HG02885 (cell line): ENCODE measurements at regions not wholly inside any gene's neighbourhood (a gene's known extent, or its start where the extent isn't known, plus 50 kb on each side); places are given as distances from the start of the nearest gene placed in this dataset.
"Not testable (repeated sequence)": the region's sequence is repeated elsewhere in the genome, so short reads cannot be mapped to it uniquely, and the experiment has no call there.

ENCODE experiments used
- ATAC-seq: cut with Tn5 transposase; IDR thresholded peaks from one replicate; pipeline ENCODE4 v1.9.1; 2021; ENCODE audit warnings: mild to moderate bottlenecking; ENCODE audit not compliant: unreplicated experiment, poor library complexity

DNA sequence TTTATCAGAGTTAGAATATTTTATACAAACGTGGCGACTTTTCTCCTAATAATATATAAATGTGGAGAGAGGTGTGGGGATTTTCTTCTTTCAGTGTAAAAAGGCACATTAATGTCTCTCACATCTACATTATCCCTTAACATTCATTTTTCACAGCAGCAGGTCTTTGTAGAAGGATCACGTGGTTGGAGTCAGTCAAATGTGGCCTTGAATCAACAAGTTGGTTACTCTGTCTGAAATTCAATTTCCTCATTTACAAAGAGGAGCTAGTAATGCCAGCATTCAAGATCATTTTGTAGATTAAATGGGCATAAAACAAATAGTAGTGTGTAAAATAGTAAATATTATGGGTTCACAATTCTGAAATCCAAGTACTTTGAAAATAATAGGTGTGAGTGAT lies 183.1 kb upstream of the SEMA3E start:
- no peak for ATAC-seq

GRCh38 chr7:83827036-83827435 lies 178.1 kb upstream of the SEMA3E start:
- no peak for ATAC-seq

GRCh38 chr7:83824214-83824613 lies 175.3 kb upstream of the SEMA3E start:
- no peak for ATAC-seq

GRCh38 chr7:83821866-83822265 lies 172.9 kb upstream of the SEMA3E start:
- no peak for ATAC-seq

DNA sequence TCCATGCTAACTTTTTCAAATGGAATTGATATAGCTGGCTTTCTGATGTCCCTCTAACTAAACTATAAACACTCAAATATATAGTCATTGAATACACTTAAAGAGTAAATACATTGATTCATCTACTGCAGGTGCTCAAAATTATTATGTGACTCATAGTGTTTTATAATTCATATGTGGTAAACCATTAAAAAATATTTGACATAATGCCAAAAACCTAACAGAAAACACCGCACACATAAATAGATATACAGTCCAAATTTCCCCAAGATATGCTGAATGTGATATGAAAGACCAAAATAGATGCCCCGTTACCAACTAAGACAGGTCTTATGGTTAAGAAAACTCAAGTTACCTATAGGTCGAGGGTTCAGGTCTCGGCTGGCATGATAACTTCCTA lies 171.7 kb upstream of the SEMA3E start:
- ATAC-seq = no peak

DNA sequence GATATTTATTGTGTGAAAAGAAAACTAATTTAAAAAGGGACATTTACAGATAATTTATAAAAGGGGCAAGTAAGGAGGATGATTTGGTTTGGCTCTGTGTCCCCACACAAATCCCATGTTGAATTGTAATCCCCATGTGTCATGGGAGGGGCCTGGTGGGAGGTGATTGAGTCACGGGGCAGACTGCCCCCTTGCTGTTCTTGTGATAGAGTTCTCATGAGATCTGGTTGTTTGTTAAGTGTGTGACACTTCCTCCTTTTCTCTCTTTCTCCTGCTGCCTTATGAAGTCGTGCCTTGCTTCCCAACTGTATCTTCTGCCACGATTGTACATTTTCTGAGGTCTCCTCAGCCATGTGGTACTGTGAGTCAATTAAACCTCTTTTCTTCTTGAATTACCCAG lies 171.0 kb upstream of the SEMA3E start:
- ATAC-seq = no peak

DNA sequence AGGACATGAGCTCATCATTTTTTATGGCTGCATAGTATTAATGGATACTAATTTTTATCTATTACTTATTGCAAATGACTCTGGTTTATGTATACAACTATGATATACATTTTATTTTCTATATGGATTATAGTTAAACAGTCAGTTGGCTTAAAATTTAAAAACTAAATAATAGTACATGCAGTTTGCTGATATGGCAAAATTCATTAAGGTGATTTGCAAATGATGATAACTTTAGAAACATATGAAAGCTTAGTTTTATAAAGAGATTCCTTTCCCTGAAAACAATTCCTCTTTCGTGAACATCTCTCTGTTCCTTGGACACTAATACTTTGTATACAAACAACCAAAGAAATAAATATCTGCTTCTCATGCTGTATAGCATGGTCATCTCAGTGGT lies 165.5 kb upstream of the SEMA3E start:
- no peak for ATAC-seq

- not testable (repeated sequence) for ATAC-seq
Observed at GRCh38 chr7:83812563-83812962, 163.6 kb upstream of the SEMA3E start.

DNA sequence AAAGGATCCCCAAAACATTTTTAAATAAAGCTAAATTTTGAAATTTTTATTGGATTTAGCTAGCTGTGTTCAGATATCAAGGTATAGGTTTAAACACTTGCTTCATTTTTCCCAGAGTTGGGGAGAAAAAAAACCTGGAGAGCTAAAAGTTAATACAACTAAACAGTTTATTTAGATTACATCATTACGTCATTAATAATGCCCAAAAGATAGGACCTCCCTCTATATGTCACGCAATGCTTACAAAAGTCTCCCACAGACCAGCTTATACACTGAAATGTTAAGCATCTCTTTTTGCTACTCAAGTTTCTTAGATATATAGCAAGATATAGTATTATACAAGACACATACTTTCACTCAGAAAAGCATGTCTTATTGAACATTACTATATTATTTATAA lies 160.0 kb upstream of the SEMA3E start:
- no peak for ATAC-seq

DNA sequence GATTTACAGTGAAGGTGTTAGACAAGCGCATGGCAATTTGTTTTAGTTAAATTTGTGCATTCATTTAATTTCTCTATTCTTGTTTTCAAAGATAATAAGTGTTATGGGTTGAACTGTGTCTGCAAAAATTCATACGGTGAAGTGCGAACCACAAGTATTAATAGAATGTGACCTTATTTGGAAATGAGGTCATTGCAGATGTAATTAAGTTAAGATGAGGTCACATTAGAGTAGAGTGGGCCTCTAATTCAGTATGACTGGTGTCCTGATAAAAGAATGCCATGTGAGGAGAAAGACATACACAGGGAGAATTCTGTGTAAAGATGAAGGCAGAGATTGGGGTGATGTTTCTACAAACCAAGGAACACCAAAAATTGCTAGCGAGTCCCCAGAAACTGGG lies 158.8 kb upstream of the SEMA3E start:
- no peak for ATAC-seq

GRCh38 chr7:83806538-83806937 lies 157.6 kb upstream of the SEMA3E start:
- no peak for ATAC-seq

- ATAC-seq = no peak
Observed at GRCh38 chr7:83799333-83799732, 150.4 kb upstream of the SEMA3E start.

- ATAC-seq = no peak
Observed at GRCh38 chr7:83798489-83798888, 149.6 kb upstream of the SEMA3E start.

DNA sequence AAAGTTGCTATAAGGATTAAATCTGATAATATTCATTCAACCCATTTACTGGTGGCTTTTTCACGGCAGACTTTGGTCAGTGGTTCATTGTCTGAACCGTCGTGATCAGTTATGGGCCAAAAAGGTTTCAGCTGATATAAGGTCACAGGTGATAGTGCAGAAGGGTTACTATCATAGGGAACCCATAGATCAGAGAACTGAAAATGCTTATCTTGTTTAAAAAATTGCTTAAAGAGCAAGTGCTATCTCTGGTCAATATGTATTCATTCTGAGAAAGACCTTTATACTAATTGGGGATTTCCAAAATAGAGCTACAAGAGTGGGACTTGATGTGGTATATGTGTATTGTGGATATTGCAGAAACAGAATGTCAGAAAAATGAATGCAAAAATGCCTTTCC lies 147.8 kb upstream of the SEMA3E start:
- ATAC-seq = no peak

DNA sequence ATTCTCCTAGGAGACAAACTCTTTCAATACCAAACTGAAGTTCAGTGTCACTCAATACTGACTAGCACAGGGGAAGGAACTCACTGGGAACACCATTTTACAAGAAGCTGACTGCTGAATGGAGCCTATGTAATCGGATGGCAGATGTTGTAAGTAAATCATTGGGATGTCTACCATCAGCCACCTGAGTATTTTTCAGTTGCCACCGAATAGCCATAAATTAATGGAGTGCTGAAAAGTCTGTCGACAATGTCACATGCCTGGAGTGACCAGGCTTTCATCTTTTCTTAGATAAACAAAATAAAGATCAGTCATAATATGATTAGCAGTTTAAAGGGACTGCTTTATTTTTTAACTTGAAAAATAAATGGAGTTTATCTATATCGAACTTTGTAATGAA lies 145.9 kb upstream of the SEMA3E start:
- no peak for ATAC-seq

- no peak for ATAC-seq
Observed at GRCh38 chr7:83793558-83793957, 144.6 kb upstream of the SEMA3E start.

DNA sequence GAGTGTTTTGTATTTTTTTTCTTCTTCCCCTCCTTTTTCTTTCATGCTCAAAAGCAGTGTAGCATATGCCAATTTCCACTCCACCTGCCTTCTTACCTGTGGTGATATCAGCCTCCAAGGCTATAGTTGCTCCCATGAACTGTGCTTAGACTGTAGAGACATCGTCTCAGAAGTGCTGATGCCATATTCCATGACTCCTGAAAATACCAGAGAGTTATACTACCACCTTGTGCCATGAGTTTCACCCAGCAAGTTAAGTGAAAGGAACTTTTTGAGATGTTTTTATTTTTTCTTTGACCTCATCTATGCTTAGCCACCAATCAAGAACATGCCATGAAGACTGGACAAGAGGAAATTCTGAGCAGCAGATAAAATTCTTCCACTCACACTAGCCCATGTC lies 142.8 kb upstream of the SEMA3E start:
- ATAC-seq = no peak

DNA sequence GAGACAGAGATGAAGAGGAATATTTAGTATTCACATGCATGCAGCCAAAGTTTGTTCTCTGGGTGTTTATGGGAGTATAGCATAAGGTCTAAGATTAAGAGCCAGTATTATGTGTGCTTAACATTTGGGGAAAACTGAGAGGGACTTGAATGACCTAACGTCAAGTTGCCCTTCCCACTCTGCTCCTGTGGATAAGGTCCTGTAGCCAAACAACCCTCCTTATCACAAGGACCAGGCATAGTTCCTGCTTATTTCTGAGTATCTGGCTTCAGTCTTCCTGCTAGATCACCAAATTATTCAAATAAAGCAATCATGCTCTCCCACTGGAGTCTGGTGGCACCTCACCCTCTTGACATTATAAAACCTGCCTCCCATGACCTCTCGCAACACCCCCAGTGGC lies 137.9 kb upstream of the SEMA3E start:
- no peak for ATAC-seq

- ATAC-seq = no peak
Observed at GRCh38 chr7:83782628-83783027, 133.7 kb upstream of the SEMA3E start.

DNA sequence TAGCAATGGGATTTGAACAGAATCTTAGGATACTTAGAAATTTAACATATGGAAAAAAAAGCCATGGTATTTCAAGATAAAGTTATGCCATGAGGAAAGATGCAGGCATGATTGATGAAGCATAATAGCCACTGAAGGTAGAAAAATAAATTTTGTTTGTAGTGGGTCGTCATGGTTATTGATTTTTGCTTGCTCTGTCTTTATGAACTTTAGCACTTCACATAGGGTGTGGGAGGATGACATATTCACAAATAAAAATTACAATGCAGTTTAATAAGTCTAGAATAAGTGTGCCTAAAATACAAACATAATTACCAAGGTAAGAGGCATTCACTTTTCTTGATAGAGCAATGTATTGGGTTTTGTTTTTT lies 129.1 kb upstream of the SEMA3E start:
- no peak for ATAC-seq

DNA sequence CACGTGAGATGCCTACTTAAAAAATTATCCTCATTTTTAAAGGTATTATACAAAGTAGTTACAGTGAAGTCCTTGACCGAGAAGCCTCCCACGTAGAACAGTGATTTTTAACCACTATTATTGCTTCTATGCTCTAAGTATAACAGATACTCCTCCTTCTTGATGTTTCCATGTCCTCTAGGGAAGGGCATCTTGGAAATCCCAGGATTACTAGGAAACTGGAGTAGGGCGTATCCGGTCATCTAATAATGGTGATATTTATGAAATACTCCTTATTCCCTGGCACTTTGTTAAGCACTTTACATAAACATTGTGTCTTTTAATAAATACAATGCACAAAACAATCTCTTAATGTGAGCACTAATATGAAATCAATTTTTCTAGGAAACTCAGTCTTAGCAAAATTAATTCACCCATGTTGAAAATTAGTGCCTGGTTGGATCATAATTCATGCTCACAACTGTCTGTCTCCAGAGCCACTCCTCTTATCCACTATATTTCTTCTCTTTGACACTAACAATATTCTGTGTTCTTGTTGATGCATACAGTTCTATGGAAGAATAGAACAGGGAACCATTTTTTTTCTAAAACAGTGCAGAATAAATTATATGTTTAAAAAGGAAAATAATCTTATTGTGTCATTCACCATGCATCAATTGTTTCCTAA lies 128.6 kb upstream of the SEMA3E start:
- ATAC-seq = no peak

GRCh38 chr7:83769407-83769806 lies 120.5 kb upstream of the SEMA3E start:
- ATAC-seq = no peak

GRCh38 chr7:83751217-83751616 lies 102.3 kb upstream of the SEMA3E start:
- ATAC-seq = no peak
